ENCODE measurements at regions not wholly inside any gene's neighbourhood (a gene's known extent, or its start where the extent isn't known, plus 50 kb on each side); places are given as distances from the start of the nearest gene placed in this dataset.

DNA sequence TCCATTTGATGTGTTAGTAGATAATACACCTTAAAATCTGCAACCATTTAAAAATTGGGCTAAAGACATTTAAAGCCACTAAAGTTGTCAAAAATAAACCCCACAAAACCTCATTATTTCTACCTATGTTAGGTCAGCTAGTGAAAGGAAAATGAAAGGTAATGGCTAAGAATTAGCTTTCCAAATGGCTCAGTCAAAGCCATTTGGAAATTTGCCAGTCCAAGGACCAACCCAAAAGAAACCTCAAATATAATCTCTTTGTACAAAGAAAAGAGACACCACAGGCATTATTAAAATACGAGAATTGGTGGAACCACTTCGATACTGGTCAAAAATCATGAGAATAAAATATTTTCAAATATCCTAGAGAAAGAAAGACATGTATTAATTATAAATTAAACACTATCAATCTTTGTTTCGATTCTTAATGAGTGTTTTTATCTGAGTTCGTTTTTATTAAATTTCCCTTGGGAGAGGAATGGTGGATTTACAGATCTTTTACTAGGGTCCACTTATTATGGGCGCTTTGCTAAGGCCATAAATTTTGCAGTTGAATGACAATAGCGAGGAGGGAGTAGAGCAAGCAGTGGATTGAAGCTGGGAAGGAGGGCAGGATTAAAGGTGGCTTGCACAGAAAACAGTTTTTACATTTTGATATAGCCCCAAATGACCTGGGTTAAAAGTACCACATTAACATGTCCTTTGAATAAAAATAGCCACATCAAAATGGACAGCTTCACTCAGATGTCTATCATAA is 116.8 kb upstream of the SHB start:
- no peak for DNase-seq (ENCODE audit: low read depth)
- H3K4me3 ChIP-seq (ENCODE audit: low read length) = no peak overlapping the region
- TF ChIP-seq, protein P1, sequence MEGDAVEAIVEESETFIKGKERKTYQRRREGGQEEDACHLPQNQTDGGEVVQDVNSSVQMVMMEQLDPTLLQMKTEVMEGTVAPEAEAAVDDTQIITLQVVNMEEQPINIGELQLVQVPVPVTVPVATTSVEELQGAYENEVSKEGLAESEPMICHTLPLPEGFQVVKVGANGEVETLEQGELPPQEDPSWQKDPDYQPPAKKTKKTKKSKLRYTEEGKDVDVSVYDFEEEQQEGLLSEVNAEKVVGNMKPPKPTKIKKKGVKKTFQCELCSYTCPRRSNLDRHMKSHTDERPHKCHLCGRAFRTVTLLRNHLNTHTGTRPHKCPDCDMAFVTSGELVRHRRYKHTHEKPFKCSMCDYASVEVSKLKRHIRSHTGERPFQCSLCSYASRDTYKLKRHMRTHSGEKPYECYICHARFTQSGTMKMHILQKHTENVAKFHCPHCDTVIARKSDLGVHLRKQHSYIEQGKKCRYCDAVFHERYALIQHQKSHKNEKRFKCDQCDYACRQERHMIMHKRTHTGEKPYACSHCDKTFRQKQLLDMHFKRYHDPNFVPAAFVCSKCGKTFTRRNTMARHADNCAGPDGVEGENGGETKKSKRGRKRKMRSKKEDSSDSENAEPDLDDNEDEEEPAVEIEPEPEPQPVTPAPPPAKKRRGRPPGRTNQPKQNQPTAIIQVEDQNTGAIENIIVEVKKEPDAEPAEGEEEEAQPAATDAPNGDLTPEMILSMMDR (conservative IDR thresholded peaks at IDR 0.05; ENCODE audit: low read depth, low read length) = no peak

DNA sequence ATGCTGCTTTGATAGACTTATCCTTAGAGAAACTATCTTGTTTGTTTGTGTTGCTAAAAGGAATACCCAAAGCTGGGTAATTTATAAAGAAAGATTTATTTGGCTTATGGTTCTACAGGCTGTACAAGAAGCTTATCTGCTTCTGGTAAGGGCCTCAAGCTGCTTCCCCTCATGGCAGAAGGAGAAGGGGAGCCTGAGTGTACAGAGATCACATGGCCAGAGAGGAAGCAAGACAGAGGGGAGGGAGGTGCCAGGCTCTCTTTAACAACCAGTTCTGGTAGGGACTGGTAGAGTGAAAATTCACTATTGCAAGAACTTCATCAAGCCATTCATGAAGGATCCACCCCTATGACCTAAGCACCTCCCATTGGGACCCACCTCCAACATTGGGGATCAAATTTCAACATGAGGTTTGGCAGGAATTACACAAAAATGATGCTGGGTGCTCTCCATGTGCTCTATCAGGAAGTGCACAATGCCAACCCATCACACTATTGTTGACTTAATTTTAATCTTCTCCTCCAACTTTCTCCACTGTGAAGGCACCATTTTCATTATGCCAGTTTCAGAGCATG is 115.1 kb upstream of the SHB start:
- H3K4me3 ChIP-seq (ENCODE audit: low read length) = no peak overlapping the region
- TF ChIP-seq, protein P1 (conservative IDR thresholded peaks at IDR 0.05; ENCODE audit: low read depth, low read length) = no peak
- DNase-seq (ENCODE audit: low read depth) = no peak

- no peak for DNase-seq (ENCODE audit: low read depth)
- TF ChIP-seq, protein P1 (conservative IDR thresholded peaks at IDR 0.05; ENCODE audit: low read depth, low read length) = no peak
These were observed 113.3 kb upstream of the SHB start for GRCh38 chr9:38182321-38182720.

GRCh38 chr9:38181866-38182265 is 112.8 kb upstream of the SHB start:
- no peak for DNase-seq (ENCODE audit: low read depth)
- TF ChIP-seq, protein P1 (conservative IDR thresholded peaks at IDR 0.05; ENCODE audit: low read depth, low read length) = no peak

More at GRCh38 chr9:38182321-38182720, 113.3 kb upstream of the SHB start:
- no peak overlapping the region for H3K4me3 ChIP-seq (ENCODE audit: low read length)

DNA sequence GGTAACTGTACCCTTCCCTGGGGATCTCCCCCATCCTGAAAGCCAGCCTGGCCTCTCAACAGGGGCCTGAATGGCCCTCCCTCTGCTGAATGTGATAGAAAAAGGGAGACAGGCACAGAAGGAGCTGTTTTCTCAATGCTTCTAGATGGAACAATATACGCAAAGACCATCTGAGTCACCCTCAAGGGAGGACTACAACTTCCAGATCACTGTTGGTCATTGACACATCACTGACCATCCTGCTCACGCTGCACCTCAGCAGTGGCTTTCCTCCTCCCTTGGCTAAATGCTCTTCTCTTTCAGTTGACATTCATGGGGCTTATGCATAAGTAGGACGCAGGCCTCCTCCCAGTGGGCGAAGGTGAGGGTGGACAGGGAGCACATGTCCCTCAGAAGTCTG is 112.2 kb upstream of the SHB start:
- DNase-seq (ENCODE audit: low read depth) = no peak
- TF ChIP-seq, protein P1 (conservative IDR thresholded peaks at IDR 0.05; ENCODE audit: low read depth, low read length) = no peak
- no peak overlapping the region for H3K4me3 ChIP-seq (ENCODE audit: low read length)

More at GRCh38 chr9:38181866-38182265, 112.8 kb upstream of the SHB start:
- H3K4me3 ChIP-seq (ENCODE audit: low read length) = no peak overlapping the region

DNA sequence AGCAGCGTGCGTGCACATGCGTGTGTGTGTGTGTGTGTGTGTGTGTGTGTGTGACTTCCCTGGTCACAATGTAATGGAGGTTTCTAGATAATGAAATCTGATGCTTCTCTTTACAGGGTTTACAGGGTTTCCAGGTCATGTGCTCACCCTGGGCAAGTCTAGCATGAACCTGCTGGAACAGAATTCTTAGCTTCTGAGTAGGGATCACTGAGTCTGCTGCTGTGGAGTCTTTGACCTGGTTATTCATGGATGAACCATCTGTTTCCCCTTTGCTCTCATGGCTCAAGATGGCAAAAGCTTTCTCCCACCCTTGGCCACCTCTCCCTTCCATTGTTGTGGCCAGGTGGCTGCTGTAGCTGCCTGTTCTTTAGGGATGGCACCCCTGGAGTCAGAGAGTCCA is 111.6 kb upstream of the SHB start:
- no peak overlapping the region for H3K4me3 ChIP-seq (ENCODE audit: low read length)
- TF ChIP-seq, protein P1 (conservative IDR thresholded peaks at IDR 0.05; ENCODE audit: low read depth, low read length) = no peak
- DNase-seq (ENCODE audit: low read depth) = no peak

- no peak overlapping the region for H3K4me3 ChIP-seq (ENCODE audit: low read length)
- TF ChIP-seq, protein P1 (conservative IDR thresholded peaks at IDR 0.05; ENCODE audit: low read depth, low read length) = no peak
These were observed 110.9 kb upstream of the SHB start for GRCh38 chr9:38179965-38180364.

More at GRCh38 chr9:38179965-38180364, 110.9 kb upstream of the SHB start:
- DNase-seq (ENCODE audit: low read depth) = no peak
